ENCODE measurements at regions not wholly inside any gene's neighbourhood (a gene's known extent, or its start where the extent isn't known, plus 50 kb on each side); places are given as distances from the start of the nearest gene placed in this dataset.

DNA sequence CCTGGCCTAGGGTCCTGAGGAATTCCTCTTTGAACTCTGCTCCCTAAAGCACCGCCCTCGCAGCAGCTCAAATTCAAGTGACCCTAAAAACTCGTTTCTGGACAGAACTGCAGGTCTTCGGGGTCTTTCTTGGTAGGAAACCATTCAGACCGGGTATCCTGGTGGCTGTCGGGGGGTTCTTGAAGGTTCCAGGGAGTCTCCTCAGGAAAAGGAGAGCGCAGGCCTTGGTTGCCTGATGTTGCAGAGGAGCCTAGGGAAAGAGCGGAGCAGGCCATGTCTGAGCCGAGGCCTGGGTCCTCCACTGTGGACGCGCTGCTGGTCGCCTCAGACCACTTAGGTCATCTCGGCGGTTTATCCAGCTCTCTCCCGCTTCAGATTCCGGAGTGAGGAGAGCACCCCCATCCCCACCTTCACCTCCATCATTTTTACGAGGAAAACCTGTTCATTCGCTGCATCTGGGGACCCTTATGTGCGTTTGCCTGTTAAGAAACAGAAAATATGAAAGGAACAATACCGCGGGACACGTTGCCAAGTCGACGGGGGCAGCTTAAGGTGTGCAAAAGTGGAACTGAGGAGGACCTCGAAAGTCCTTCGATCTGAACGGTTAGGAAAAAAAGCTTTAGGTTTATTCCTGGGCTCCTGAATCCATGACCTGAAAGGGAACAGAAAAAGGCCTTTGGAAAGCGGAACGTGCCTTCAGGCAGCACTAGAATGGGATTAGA lies 299.4 kb downstream of the PARP8 start:
- no peak overlapping the region for H3K27ac ChIP-seq (ENCODE audit: low read depth, low read length)
- H3K9ac ChIP-seq (ENCODE audit: low read length): no peak overlapping the region
- TF ChIP-seq, protein P1, sequence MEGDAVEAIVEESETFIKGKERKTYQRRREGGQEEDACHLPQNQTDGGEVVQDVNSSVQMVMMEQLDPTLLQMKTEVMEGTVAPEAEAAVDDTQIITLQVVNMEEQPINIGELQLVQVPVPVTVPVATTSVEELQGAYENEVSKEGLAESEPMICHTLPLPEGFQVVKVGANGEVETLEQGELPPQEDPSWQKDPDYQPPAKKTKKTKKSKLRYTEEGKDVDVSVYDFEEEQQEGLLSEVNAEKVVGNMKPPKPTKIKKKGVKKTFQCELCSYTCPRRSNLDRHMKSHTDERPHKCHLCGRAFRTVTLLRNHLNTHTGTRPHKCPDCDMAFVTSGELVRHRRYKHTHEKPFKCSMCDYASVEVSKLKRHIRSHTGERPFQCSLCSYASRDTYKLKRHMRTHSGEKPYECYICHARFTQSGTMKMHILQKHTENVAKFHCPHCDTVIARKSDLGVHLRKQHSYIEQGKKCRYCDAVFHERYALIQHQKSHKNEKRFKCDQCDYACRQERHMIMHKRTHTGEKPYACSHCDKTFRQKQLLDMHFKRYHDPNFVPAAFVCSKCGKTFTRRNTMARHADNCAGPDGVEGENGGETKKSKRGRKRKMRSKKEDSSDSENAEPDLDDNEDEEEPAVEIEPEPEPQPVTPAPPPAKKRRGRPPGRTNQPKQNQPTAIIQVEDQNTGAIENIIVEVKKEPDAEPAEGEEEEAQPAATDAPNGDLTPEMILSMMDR (IDR thresholded peaks at IDR 0.05; ENCODE audit: insufficient read depth, low read length, poor library complexity, severe bottlenecking): no peak
- TF ChIP-seq EZH2phosphoT487 (conservative IDR thresholded peaks at IDR 0.05; ENCODE audit: low read length): no peak
- no peak overlapping the region for H3K4me3 ChIP-seq (ENCODE audit: insufficient read depth, low read length, poor library complexity, severe bottlenecking)
- no peaks in the 10 kb centered on the region for H3F3A ChIP-seq (ENCODE audit: insufficient read depth)
- no peaks in the 10 kb centered on the region for H4K20me1 ChIP-seq (ENCODE audit: low read depth, low read length)
- H3K36me3 ChIP-seq (ENCODE audit: low read length): no peaks in the 10 kb centered on the region
- H3K9me3 ChIP-seq (ENCODE audit: insufficient read depth, low read length): no peaks in the 10 kb centered on the region
- H3K9me2 ChIP-seq (replicated peaks; ENCODE audit: insufficient read depth, low read length): no peaks in the 10 kb centered on the region
- no peaks in the 10 kb centered on the region for H3K79me2 ChIP-seq (ENCODE audit: insufficient read depth, low read length)
- H3K4me2 ChIP-seq (ENCODE audit: low read depth, low read length, poor library complexity, severe bottlenecking): no peak overlapping the region
- H2AFZ ChIP-seq (ENCODE audit: low read depth, low read length, severe bottlenecking): no peak overlapping the region
- H3K27me3 ChIP-seq (ENCODE audit: low read length): no peaks in the 10 kb centered on the region

DNA sequence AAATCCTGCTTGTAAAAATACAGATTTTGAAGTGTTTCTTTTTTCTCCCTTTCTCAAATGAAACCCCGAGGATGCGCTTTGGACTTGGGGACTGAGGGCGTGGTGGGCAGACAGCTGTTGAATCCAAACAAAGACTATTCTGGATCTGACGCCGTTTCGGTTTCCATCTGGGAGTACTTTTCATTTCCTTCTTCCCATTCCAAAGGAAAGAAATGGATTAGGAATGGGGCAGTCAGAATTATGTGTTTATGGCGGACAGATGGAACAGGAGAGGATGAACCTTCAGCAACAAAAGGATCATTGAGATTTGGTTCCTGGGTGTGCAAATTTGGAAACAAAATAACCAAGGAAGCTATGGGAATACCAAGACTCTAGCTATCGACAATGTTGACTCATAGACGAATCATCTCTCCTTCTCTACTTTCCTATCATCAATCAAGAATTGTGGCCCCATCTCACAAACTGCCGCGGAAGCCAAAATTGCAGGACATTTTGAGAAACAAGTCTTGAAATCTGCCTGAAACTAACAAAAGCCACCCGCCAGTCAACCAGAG lies 300.6 kb downstream of the PARP8 start:
- no peaks in the 10 kb centered on the region for H3F3A ChIP-seq (ENCODE audit: insufficient read depth)
- no peak overlapping the region for H3K4me3 ChIP-seq (ENCODE audit: insufficient read depth, low read length, poor library complexity, severe bottlenecking)
- no peaks in the 10 kb centered on the region for H3K9me2 ChIP-seq (replicated peaks; ENCODE audit: insufficient read depth, low read length)
- H3K27ac ChIP-seq (ENCODE audit: low read depth, low read length): no peak overlapping the region
- no peak for TF ChIP-seq EZH2phosphoT487 (conservative IDR thresholded peaks at IDR 0.05; ENCODE audit: low read length)
- TF ChIP-seq, protein P1 (IDR thresholded peaks at IDR 0.05; ENCODE audit: insufficient read depth, low read length, poor library complexity, severe bottlenecking): no peak
- no peaks in the 10 kb centered on the region for H3K36me3 ChIP-seq (ENCODE audit: low read length)
- H3K79me2 ChIP-seq (ENCODE audit: insufficient read depth, low read length): no peaks in the 10 kb centered on the region
- no peaks in the 10 kb centered on the region for H3K9me3 ChIP-seq (ENCODE audit: insufficient read depth, low read length)
- H4K20me1 ChIP-seq (ENCODE audit: low read depth, low read length): no peaks in the 10 kb centered on the region
- peak overlapping the region; percentile 22 for H3K4me2 ChIP-seq (ENCODE audit: low read depth, low read length, poor library complexity, severe bottlenecking)
- no peak overlapping the region for H2AFZ ChIP-seq (ENCODE audit: low read depth, low read length, severe bottlenecking)
- H3K27me3 ChIP-seq (ENCODE audit: low read length): no peaks in the 10 kb centered on the region
- no peak overlapping the region for H3K9ac ChIP-seq (ENCODE audit: low read length)

DNA sequence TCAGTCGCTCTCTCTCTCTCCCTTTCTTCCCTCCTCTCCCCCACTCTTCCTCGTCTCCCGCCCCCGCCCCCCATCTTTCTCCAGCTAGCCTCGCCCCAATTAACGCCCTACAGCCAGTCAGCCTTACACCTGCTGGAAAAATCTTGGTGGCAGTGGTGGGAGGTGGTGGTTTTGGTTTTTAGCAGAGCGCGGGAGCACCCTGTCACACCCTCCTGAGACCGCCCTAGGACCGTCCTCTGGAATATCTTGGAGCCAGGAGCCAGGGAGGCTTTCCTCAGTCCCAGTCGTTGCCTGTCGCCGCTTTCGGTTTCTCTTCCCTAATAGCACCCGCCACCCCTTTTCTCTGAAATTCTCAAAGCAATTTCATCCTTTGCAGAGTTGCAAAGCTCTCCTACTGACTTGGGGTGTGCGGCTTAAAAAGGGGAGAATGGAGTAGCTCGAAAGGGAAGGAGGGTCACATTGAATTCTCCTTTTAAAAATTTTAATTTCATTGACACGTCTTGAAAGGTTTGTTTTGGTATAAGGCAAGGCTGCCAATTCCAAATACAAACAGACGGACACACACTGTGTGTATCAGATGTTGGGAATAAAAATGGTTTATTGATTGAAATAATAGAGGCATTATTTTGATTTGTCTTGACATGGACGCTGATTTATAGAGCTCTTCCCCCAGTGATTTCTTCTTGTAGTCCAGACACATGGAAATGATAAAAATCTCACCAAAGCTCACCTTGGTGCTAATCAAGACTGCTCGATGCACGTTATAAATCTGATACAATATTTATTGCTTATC lies 301.3 kb downstream of the PARP8 start:
- no peaks in the 10 kb centered on the region for H4K20me1 ChIP-seq (ENCODE audit: low read depth, low read length)
- peak overlapping the region; percentile 22 for H3K4me2 ChIP-seq (ENCODE audit: low read depth, low read length, poor library complexity, severe bottlenecking)
- H3K27me3 ChIP-seq (ENCODE audit: low read length): no peaks in the 10 kb centered on the region
- no peak overlapping the region for H3K9ac ChIP-seq (ENCODE audit: low read length)
- no peak overlapping the region for H3K4me3 ChIP-seq (ENCODE audit: insufficient read depth, low read length, poor library complexity, severe bottlenecking)
- no peaks in the 10 kb centered on the region for H3K9me2 ChIP-seq (replicated peaks; ENCODE audit: insufficient read depth, low read length)
- TF ChIP-seq EZH2phosphoT487 (conservative IDR thresholded peaks at IDR 0.05; ENCODE audit: low read length): no peak
- TF ChIP-seq, protein P1 (IDR thresholded peaks at IDR 0.05; ENCODE audit: insufficient read depth, low read length, poor library complexity, severe bottlenecking): no peak
- no peaks in the 10 kb centered on the region for H3F3A ChIP-seq (ENCODE audit: insufficient read depth)
- no peaks in the 10 kb centered on the region for H3K9me3 ChIP-seq (ENCODE audit: insufficient read depth, low read length)
- H3K36me3 ChIP-seq (ENCODE audit: low read length): no peaks in the 10 kb centered on the region
- H2AFZ ChIP-seq (ENCODE audit: low read depth, low read length, severe bottlenecking): no peak overlapping the region
- no peaks in the 10 kb centered on the region for H3K79me2 ChIP-seq (ENCODE audit: insufficient read depth, low read length)
- H3K27ac ChIP-seq (ENCODE audit: low read depth, low read length): no peak overlapping the region
